IMR-90 (cell line): ENCODE measurements at regions not wholly inside any gene's neighbourhood (a gene's known extent, or its start where the extent isn't known, plus 50 kb on each side); places are given as distances from the start of the nearest gene placed in this dataset.

Experiments used
- ATAC-seq: fragments of 200-7000 bp; cut with Tn5 transposase; 2 replicates; pipeline ENCODE4 v1.9.1; 2020; ENCODE audit warnings: low read depth, mild to moderate bottlenecking, moderate library complexity
- BruUV-seq: library from RNA; stranded (reverse); fragments of 400-500 nt; replicated peaks from 2 replicates; lab custom pipeline; 2021; lab: Mats Ljungman, UMichigan
- CTCF ChIA-PET: fragments of 300-600 bp; formaldehyde crosslinking; extraction: SDS; loops from one replicate; lab custom pipeline; 2021; ENCODE audit warnings: antibody characterized with exemption; lab: Yijun Ruan, JAX
- POLR2A ChIA-PET: fragments of 300-600 bp; sonication (Branson Sonifier 250); formaldehyde crosslinking; loops from one replicate; lab custom pipeline; 2022; ENCODE audit warnings: antibody characterized with exemption; ENCODE audit not compliant: unreplicated experiment; lab: Charles Lee
- DNase-seq: peaks from one replicate; pipeline ENCODE4 v3.0.0; 2013
- H2AFZ ChIP-seq: replicated peaks from 2 replicates; pipeline ENCODE3; 2013; ENCODE audit warnings: low read length, mild to moderate bottlenecking; ENCODE audit not compliant: poor library complexity
- H2AK5ac ChIP-seq: 2 replicates; pipeline ENCODE4 v1.6.1; 2013; ENCODE audit warnings: low read depth, low read length, inconsistent platforms
- H2AK9ac ChIP-seq: replicated peaks from 2 replicates; pipeline ENCODE3; 2013; ENCODE audit warnings: mild to moderate bottlenecking, low read depth, low read length, moderate library complexity; ENCODE audit not compliant: poor library complexity
- H2BK120ac ChIP-seq: 2 replicates; pipeline ENCODE4 v1.6.1; 2013; ENCODE audit warnings: low read depth, low read length, inconsistent platforms
- H2BK15ac ChIP-seq: 3 replicates; pipeline ENCODE4 v1.6.1; 2013; ENCODE audit warnings: low read depth, low read length, inconsistent platforms
- H2BK20ac ChIP-seq: 2 replicates; pipeline ENCODE4 v1.6.1; 2013; ENCODE audit warnings: low read depth, mild to moderate bottlenecking, inconsistent platforms, low read length, moderate library complexity
- H2BK5ac ChIP-seq: 2 replicates; pipeline ENCODE4 v1.6.1; 2013; ENCODE audit warnings: mild to moderate bottlenecking, low read depth, low read length, inconsistent platforms; ENCODE audit not compliant: poor library complexity, severe bottlenecking
- H3K14ac ChIP-seq: replicated peaks from 2 replicates; pipeline ENCODE4 v1.6.1; 2013; ENCODE audit warnings: low read depth, low read length, inconsistent platforms
- H3K18ac ChIP-seq: 2 replicates; pipeline ENCODE4 v1.6.1; 2013; ENCODE audit warnings: low read depth, low read length, control low read depth
- H3K23ac ChIP-seq: 2 replicates; pipeline ENCODE4 v1.6.1; 2013; ENCODE audit warnings: low read depth, low read length, inconsistent platforms
- H3K27ac ChIP-seq: 2 replicates; pipeline ENCODE4 v1.5.1; 2013; ENCODE audit warnings: mild to moderate bottlenecking, control low read depth, low read length; ENCODE audit not compliant: insufficient read depth
- H3K27me3 ChIP-seq: 2 replicates; pipeline ENCODE4 v1.6.1; 2013; ENCODE audit warnings: low read length; ENCODE audit not compliant: control insufficient read depth, insufficient read depth
- H3K36me3 ChIP-seq: 2 replicates; pipeline ENCODE4 v1.6.1; 2013; ENCODE audit warnings: low read length, mixed read lengths; ENCODE audit not compliant: control insufficient read depth, insufficient read depth
- H3K4ac ChIP-seq: 2 replicates; pipeline ENCODE4 v1.6.1; 2013; ENCODE audit warnings: low read depth, low read length, inconsistent platforms
- H3K4me1 ChIP-seq: 2 replicates; pipeline ENCODE4 v1.6.1; 2013; ENCODE audit warnings: low read length, mixed read lengths; ENCODE audit not compliant: control insufficient read depth, insufficient read depth
- H3K4me2 ChIP-seq: 2 replicates; pipeline ENCODE4 v1.6.1; 2013; ENCODE audit warnings: low read depth, mild to moderate bottlenecking, control low read depth, low read length, moderate library complexity
- H3K4me3 ChIP-seq: 2 replicates; pipeline ENCODE4 v1.5.1; 2013; ENCODE audit warnings: low read depth, mild to moderate bottlenecking, control low read depth, low read length, moderate library complexity; ENCODE audit not compliant: insufficient read depth
- H3K56ac ChIP-seq: 2 replicates; pipeline ENCODE4 v1.6.1; 2013; ENCODE audit warnings: low read length, inconsistent platforms; ENCODE audit not compliant: insufficient read depth; ENCODE audit errors: extremely low read depth
- H3K79me1 ChIP-seq, 2 experiments: 2 replicates each; pipeline ENCODE4 v1.6.1; 2013; ENCODE audit warnings: low read length in 2 of 2, inconsistent platforms in 1 of 2, low read depth in 1 of 2
- H3K9ac ChIP-seq: 2 replicates; pipeline ENCODE4 v1.6.1; 2013; ENCODE audit warnings: low read depth, low read length, control low read depth
- H3K9me1 ChIP-seq: 2 replicates; pipeline ENCODE4 v1.6.1; 2013; ENCODE audit warnings: low read length, inconsistent platforms; ENCODE audit not compliant: insufficient read depth
- H3K9me3 ChIP-seq: 2 replicates; pipeline ENCODE4 v1.6.1; 2013; ENCODE audit warnings: low read length; ENCODE audit not compliant: control insufficient read depth, insufficient read depth
- H4K20me1 ChIP-seq: 2 replicates; pipeline ENCODE4 v1.6.1; 2013; ENCODE audit warnings: low read length, inconsistent platforms; ENCODE audit not compliant: insufficient read depth
- H4K5ac ChIP-seq: 2 replicates; pipeline ENCODE4 v1.6.1; 2013; ENCODE audit warnings: mild to moderate bottlenecking, low read depth, low read length, control low read depth
- H4K8ac ChIP-seq, 2 experiments: 2 replicates each; pipeline ENCODE4 v1.6.1; 2013; ENCODE audit warnings: low read depth in 2 of 2, low read length in 2 of 2, control low read depth in 1 of 2, inconsistent platforms in 1 of 2
- H4K91ac ChIP-seq: 2 replicates; pipeline ENCODE4 v1.6.1; 2013; ENCODE audit warnings: low read depth, low read length, inconsistent platforms; ENCODE audit not compliant: insufficient read depth
- BHLHE40 ChIP-seq: fragments of 150-350 bp; IDR thresholded peaks from 2 replicates; pipeline ENCODE4 v1.6.1; 2016; ENCODE audit warnings: mild to moderate bottlenecking, low read depth, low read length
- CEBPB ChIP-seq: IDR thresholded peaks from 2 replicates; pipeline ENCODE4 v1.6.1; 2012; ENCODE audit warnings: low read depth, low read length, improper control_type of control experiment
- FOS ChIP-seq: fragments of 150-350 bp; IDR thresholded peaks from 2 replicates; pipeline ENCODE4 v1.6.1; 2016; ENCODE audit warnings: low read depth, low read length
- MAZ ChIP-seq: IDR thresholded peaks from 2 replicates; pipeline ENCODE4 v1.6.1; 2012; ENCODE audit warnings: low read depth, mild to moderate bottlenecking, low read length, improper control_type of control experiment, moderate library complexity, borderline replicate concordance
- MXI1 ChIP-seq: IDR thresholded peaks from 2 replicates; pipeline ENCODE4 v1.6.1; 2012; ENCODE audit warnings: low read depth, mild to moderate bottlenecking, low read length, moderate library complexity, borderline replicate concordance
- SMC3 ChIP-seq: fragments of 150-350 bp; IDR thresholded peaks from 2 replicates; pipeline ENCODE4 v1.6.1; 2016; ENCODE audit warnings: low read depth, mild to moderate bottlenecking, antibody characterized with exemption, low read length, moderate library complexity
- dilution Hi-C: fragments of 300-500 bp; cut with HindIII; formaldehyde crosslinking; loops from one replicate; pipeline ENCODE4 v1.14.3; 2018; ENCODE audit warnings: low sequenced_read_pairs; ENCODE audit not compliant: unreplicated experiment
- in situ Hi-C: fragments of 300-500 bp; cut with MboI; formaldehyde crosslinking; loops from 3 replicates; pipeline ENCODE4 v1.14.3; 2019; ENCODE audit warnings: low sequenced_read_pairs, inconsistent platforms, mixed read lengths
- intact Hi-C: fragments of 100-400 bp; cut with micrococcal nuclease; formaldehyde crosslinking; loops from 2 replicates; pipeline ENCODE4 v1.10.0; 2022

DNA sequence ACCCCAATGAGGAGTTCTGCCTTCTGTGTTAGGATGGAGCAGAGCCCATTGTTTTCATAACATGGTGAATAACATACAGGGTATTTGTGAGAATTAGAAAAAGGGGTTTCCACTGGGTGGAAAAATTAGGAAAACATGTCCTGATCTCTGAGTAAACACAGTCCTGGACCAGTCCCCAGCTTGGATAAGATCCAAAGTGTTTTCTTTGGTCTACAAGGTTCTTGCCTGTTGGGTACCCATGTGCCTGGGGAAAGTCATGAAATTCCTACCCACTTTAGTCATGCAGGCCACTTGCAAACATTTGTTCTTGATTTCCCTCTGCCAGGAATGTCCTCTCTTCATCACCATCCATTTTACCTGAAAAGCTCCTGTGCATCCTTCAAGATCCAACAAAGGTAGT, 164.8 kb upstream of the DYNLRB2 start:
- Histone ChIP-seq H3K18ac (no peak overlapping the region), H4K5ac (no peak overlapping the region), H2AFZ (no peak overlapping the region), H3K79me1 (no peaks in the 10 kb centered on the region), H3K9me1 (no peaks in the 10 kb centered on the region), H3K4me1 (no peaks in the 10 kb centered on the region), H3K36me3 (no peaks in the 10 kb centered on the region), H3K27me3 (no peaks in the 10 kb centered on the region), H2BK20ac (no peak overlapping the region), H3K4ac (no peak overlapping the region), H2BK120ac (no peak overlapping the region), H3K56ac (no peak overlapping the region), H3K4me3 (no peak overlapping the region), H3K23ac (no peak overlapping the region), H3K14ac (no peak overlapping the region), H2AK9ac (no peak overlapping the region), H4K91ac (no peak overlapping the region), H4K20me1 (no peaks in the 10 kb centered on the region), H2BK15ac (no peak overlapping the region), H3K27ac (no peak overlapping the region), H2AK5ac (no peak overlapping the region), H3K9ac (no peak overlapping the region), H3K4me2 (no peak overlapping the region), H2BK5ac (no peak overlapping the region), H4K8ac (no peak overlapping the region), H3K9me3 (no peaks in the 10 kb centered on the region)
- DNase-seq (no peak), ATAC-seq (no peak)
- in situ Hi-C loops (loop anchor here (10.0 kb wide), 1 partner anchor 381 kb away; no protein-coding TSS in a partner anchor), dilution Hi-C loops (no loop called here), intact Hi-C loops (no loop called here)
- POLR2A ChIA-PET, result no interaction called here
- TF ChIP-seq SMC3 (no peak), MAZ (no peak), MXI1 (no peak), BHLHE40 (no peak), FOS (no peak), CEBPB (no peak)
- no TSS peak for BruUV-seq
- CTCF ChIA-PET, result no interaction called here
